NCI-H1417 (cell line): ENCODE measurements at regions not wholly inside any gene's neighbourhood (a gene's known extent, or its start where the extent isn't known, plus 50 kb on each side); places are given as distances from the start of the nearest gene placed in this dataset.
"Not testable (repeated sequence)": the region's sequence is repeated elsewhere in the genome, so short reads cannot be mapped to it uniquely, and the experiment has no call there.

Source experiments
- DNase-seq, 3 experiments: peaks; one replicate each; lab custom pipeline; 2025; lab: John Stamatoyannopoulos, UW

GRCh38 chr7:32762925-32763293, 128.7 kb downstream of the KBTBD2 start:
- no peak for DNase-seq

DNA sequence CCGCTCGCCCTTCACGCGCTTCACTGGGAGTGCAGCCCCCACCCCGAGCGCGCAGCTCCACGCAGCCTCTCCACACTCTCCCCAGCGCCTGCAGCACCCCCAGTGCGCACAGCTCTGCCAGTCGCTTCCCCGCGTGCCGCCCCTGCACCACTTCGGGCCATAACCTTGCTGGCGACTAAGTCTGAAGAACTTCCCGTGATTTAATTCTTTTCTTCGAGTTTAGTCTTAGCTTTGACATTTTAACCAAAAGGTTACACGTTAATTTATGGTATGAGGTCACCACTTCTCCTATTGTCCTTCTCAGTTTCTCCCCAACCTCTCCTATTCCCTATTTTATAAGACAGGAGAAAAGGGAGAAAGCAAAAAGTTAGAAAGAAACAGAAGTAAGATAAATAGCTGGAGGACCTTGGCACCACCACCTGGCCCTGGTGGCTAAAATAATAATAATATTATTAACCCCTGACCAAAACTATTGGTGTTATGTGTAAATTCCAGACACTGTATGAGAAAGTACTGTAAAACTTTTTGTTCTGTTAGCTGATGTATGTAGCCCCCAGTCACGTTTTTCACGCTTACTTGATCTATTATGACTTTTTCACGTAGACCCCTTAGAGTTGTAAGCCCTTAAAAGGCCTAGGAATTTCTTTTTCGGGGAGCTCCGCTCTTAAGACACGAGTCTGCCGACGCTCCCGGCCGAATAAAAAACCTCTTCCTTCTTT, 129.2 kb downstream of the KBTBD2 start:
- not testable (repeated sequence) for DNase-seq

- no peak for DNase-seq
Measured at GRCh38 chr7:32761451-32762205, 129.9 kb downstream of the KBTBD2 start.

GRCh38 chr7:32760755-32761154, 130.8 kb downstream of the KBTBD2 start:
- DNase-seq = not testable (repeated sequence)

GRCh38 chr7:32759859-32760258, 131.7 kb downstream of the KBTBD2 start:
- DNase-seq = not testable (repeated sequence)

DNA sequence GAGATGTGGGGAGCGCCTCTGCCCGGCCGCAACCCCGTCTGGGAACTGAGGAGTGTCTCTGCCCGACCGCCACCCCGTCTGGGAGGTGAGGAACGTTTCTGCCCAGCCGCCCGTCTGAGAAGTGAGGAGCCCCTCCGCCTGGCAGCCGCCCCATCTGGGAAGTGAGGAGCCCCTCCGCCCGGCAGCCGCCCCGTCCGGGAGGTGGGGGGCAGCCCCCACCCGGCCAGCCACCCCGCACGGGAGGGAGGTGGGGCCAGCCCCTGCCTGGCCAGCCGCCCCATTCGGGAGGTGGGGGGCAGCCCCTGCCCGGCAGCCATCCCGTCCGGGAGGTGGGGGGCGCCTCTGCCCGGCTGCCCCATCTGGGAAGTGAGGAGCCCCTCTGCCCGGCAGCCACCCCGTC, 137.7 kb downstream of the KBTBD2 start:
- not testable (repeated sequence) for DNase-seq

DNA sequence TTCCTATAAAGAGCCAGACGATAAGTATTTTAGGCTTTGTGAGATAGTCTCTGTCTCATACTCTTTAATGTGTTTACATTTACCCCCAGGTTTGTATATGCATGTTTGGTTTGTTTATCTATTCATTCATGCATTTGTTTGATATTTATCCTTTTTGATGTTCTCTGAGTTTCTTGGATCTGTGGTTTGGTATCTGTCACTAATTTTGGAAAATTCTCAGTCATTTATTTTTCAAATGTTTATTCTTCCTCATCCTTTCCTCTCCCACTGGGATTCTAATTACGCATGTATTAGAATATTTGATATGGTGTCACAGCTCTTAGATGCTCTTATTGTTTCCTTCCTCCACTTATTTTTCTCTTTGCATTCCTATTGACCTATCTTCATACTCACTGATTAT, 143.2 kb downstream of the KBTBD2 start:
- DNase-seq = not testable (repeated sequence)

DNA sequence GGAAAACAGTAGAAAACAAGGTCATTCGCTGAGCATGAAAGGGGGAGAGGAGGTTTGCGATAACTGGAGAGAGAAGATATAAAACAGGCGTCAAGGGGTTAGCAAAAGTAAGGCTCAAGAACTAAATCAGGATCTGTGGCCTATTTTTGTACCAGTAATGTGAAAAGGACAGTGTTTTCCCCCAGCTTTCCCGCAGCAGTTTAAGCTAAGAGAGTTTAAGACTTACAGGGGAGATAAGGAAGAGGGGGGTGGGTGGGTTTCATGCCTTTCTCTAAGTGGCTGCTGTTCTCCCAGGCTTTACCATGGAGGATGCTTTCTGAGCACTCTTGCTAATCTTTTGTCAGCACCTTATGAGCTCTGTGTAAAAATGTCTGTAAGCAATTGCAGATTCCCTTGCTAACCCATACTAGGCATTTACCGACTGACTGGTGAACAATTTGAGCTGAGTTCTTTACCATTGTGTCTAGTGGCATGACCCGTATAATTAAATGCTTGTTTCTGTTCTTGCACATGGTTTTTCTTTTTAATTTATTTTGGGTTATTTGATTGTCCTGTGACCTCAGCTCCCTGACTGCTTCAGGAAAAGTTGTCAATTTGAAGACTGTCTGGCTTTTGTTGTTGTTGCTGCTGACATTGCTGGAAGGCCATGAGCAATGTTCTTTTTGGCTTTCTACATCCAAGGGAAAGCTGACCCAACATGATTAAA, 144.0 kb downstream of the KBTBD2 start:
- DNase-seq = not testable (repeated sequence)

GRCh38 chr7:32741853-32742476, 149.6 kb downstream of the KBTBD2 start:
- not testable (repeated sequence) for DNase-seq

GRCh38 chr7:32739749-32740148, 151.8 kb downstream of the KBTBD2 start:
- not testable (repeated sequence) for DNase-seq

- DNase-seq = not testable (repeated sequence)
Measured at GRCh38 chr7:32738390-32738789, 153.2 kb downstream of the KBTBD2 start.

GRCh38 chr7:32732767-32733166, 158.8 kb downstream of the KBTBD2 start:
- not testable (repeated sequence) for DNase-seq

GRCh38 chr7:32729335-32729675, 162.3 kb downstream of the KBTBD2 start:
- DNase-seq = peak in 2 of 3 experiments; percentile 31 to 48

- DNase-seq = peak; percentile 65 to 93 (median 84)
Measured at GRCh38 chr7:32728412-32729334, 162.9 kb downstream of the KBTBD2 start.

DNA sequence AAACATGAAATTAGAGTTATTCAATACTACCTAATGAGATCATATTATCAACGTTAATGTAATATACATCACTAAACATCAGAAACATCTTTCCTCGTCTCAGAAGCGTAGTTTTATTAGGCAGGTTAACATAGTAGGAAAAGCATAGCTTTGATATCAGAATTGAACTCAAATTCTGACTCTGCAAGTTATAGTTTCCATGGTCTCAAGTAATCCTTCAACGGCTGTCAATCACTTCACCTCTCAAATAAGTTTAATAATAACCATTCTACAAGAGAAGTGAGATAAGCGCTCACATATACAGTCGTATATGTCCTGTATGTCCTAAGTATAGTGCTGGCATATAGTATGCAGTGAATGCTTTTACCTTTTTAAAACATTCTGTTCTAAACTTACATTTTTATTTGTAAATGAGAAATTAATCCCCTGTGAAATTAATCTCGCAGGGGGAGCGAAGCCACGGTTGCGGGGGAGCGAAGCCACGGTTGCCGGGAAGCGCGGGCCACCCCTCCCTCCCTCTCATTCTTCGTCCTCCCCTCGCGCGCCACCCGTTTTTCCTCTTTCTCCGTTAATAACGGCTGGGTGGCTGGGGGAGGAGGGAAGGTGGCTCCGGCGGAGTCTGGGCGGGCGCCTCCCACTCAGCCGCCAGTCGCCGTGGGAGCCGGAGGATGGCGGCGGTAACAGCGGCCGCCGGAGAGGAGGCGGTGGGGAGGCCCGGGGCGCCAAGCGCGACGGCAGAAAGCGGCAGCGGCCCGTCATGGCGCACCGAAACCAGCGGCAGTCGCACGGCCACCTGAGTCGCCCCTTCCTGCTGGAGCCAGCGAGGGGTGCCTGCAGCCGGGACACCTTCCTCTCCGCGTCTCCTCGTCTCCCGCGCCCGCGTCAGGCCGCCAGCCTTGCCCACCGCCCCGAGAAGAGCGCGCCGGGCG, 163.8 kb downstream of the KBTBD2 start:
- peak; percentile 46 to 93 (median 84) for DNase-seq

DNA sequence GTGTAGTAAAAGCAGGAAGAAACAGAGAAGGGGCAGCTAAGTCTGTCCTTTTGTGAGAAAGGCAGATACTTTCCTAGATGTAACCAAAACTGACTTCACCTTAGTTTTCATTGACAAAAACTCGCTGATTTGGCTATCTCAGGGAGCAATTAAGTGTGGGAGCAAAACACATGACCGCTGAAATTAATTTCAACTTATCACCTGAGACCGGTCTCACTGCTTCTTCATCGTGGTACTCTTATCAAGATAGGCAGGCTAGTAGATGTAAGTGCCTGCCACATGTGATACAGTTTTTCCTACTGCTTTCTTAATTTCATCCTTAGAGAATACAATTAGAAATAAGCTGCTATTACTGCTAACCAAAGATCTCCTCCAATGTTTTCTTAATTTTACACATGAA, 168.7 kb downstream of the KBTBD2 start:
- not testable (repeated sequence) for DNase-seq

- no peak for DNase-seq
Measured at GRCh38 chr7:32694182-32694581, 197.4 kb downstream of the KBTBD2 start.

DNA sequence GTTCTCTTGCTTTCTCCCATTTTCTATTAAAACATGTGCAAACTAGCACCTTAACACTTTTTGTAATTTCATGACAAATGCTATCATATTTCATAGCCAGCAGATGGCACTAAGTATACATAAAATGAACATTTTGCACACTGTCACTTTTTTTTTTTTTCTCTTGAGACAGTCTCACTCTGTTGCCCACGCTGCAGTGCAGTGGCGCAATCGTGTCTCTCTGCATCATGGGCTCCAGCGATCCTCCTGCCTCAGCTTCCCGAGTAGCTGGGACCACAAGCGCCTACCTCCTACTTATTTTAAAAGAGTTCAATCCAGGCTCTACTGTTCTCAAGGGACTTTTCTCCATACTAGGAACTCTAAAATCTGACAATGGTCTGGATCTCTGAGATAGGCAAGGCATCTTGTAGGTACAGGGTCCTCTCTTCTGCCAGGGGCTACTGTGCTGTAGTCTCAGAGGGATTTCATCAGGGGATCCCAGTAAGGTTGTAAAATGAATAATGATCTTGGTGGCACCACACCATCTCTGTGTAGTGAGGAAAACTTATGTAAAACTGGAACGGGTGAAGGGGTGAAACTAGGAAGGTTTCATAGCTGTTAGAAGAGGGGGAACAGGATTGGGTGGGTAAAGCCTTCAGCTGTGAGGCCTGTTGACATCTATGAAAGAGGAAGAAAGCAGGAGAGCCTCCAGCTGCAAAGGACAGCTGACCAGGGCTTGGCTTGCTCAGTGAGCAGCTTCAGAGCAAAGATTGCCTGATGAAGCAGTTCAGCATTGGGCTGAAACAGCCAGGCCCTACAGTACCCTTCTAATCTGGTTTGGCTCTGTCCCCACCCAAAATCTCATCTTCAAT, 196.9 kb downstream of the AVL9 start:
- peak in 1 of 3 experiments; percentile 22 for DNase-seq

DNA sequence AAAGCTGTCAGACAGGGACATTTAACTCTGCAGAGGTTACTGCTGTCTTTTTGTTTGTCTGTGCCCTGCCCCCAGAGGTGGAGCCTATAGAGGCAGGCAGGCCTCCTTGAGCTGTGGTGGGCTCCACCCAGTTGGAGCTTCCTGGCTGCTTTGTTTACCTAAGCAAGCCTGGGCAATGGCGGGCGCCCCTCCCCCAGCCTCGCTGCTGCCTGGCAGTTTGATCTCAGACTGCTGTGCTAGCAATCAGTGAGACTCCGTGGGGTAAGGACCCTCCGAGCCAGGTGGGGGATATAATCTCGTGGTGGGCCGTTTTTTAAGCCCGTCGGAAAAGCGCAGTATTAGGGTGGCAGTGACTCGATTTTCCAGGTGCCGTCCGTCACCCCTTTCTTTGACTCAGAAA, 192.8 kb downstream of the AVL9 start:
- not testable (repeated sequence) for DNase-seq
